Vagina (tissue), 2 donors: ENCODE measurements at regions not wholly inside any gene's neighbourhood (a gene's known extent, or its start where the extent isn't known, plus 50 kb on each side); places are given as distances from the start of the nearest gene placed in this dataset.

ENCODE experiments used
- DNase-seq, 2 donors: peaks; one replicate each; pipeline ENCODE4 v3.0.0-alpha.2; 2017; ENCODE audit errors: extremely low spot score in 2 of 2
- H3K27ac ChIP-seq: fragments of 200-600 bp; sonication (generic); one replicate; pipeline ENCODE4 v1.5.1; 2019
- H3K27me3 ChIP-seq: fragments of 200-600 bp; sonication (generic); one replicate; pipeline ENCODE4 v1.5.1; 2019
- H3K36me3 ChIP-seq, 2 donors: fragments of 200-600 bp; sonication (generic); one replicate each; pipeline ENCODE4 v1.5.1; 2017 to 2019
- H3K4me1 ChIP-seq: fragments of 200-600 bp; sonication (generic); one replicate; pipeline ENCODE4 v1.5.1; 2019
- H3K4me3 ChIP-seq, 2 donors: fragments of 200-600 bp; sonication (generic); 1 replicate in 1 of 2; 2 replicates in 1 of 2; pipeline ENCODE4 v1.5.1; 2016 to 2019
- H3K9me3 ChIP-seq: fragments of 200-600 bp; sonication (generic); one replicate; pipeline ENCODE4 v1.5.1; 2019
- POLR2A ChIP-seq, 2 donors: fragments of 450-650 bp; IDR thresholded peaks; one replicate each; pipeline ENCODE4 v1.6.1; 2017; ENCODE audit warnings: antibody characterized with exemption in 2 of 2, mild to moderate bottlenecking in 2 of 2, moderate library complexity in 2 of 2
- POLR2AphosphoS5 ChIP-seq, 2 donors: sonication (generic); formaldehyde crosslinking; IDR thresholded peaks; one replicate each; pipeline ENCODE4 v1.9.0; 2017; ENCODE audit warnings: antibody characterized with exemption in 2 of 2, mild to moderate bottlenecking in 2 of 2, low read depth in 1 of 2; ENCODE audit not compliant: insufficient read depth in 1 of 2
- intact Hi-C: fragments of 100-400 bp; cut with DNase I; formaldehyde crosslinking; loops from one replicate; pipeline ENCODE4 v1.15.1; 2023
- TF ChIP-seq, protein P1 (sequence below), 3 experiments: fragments of 450-650 bp in 2 of 3; fragments of 200-600 bp in 1 of 3; sonication (generic) in 1 of 3; IDR thresholded peaks; one replicate each; pipeline ENCODE4 v1.5.1; 2017 to 2019; ENCODE audit warnings: antibody characterized with exemption in 3 of 3, mild to moderate bottlenecking in 2 of 3, moderate library complexity in 2 of 3

DNA sequence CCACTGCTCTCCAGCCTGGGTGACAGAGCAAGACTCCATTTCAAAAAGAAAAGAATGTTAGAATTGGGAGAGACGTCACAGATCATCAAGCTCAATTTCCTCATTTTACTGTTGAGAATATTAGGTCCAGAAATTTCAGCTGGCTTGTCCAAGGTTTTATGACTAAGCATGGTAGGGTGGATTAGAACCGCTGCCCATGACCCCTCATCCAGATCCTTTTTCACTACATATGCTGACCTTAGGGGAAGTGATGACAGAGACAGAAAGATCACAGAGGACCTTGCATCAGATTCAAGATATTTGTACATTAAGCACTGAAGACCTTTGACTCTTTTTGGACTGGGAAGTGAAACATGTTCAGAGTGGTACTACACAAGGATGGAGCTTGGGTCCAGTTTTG, 134.5 kb downstream of the ADAMTS15 start:
- TF ChIP-seq, protein P1, sequence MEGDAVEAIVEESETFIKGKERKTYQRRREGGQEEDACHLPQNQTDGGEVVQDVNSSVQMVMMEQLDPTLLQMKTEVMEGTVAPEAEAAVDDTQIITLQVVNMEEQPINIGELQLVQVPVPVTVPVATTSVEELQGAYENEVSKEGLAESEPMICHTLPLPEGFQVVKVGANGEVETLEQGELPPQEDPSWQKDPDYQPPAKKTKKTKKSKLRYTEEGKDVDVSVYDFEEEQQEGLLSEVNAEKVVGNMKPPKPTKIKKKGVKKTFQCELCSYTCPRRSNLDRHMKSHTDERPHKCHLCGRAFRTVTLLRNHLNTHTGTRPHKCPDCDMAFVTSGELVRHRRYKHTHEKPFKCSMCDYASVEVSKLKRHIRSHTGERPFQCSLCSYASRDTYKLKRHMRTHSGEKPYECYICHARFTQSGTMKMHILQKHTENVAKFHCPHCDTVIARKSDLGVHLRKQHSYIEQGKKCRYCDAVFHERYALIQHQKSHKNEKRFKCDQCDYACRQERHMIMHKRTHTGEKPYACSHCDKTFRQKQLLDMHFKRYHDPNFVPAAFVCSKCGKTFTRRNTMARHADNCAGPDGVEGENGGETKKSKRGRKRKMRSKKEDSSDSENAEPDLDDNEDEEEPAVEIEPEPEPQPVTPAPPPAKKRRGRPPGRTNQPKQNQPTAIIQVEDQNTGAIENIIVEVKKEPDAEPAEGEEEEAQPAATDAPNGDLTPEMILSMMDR (IDR thresholded peaks at IDR 0.05) = no peak
- TF ChIP-seq POLR2A (IDR thresholded peaks at IDR 0.05) (no peak), POLR2AphosphoS5 (IDR thresholded peaks at IDR 0.05; ENCODE audit: insufficient read depth in 1 of 2, low read depth in 1 of 2) (no peak)
- H3K36me3 ChIP-seq = no peaks in the 10 kb centered on the region
- H3K27ac ChIP-seq = no peak overlapping the region
- no peak overlapping the region for H3K4me3 ChIP-seq
- no peaks in the 10 kb centered on the region for H3K9me3 ChIP-seq
- H3K27me3 ChIP-seq = no peaks in the 10 kb centered on the region
- intact Hi-C loops = no loop called here
- H3K4me1 ChIP-seq = peaks cover 20% of the 10 kb centered on the region
- DNase-seq = no peak

DNA sequence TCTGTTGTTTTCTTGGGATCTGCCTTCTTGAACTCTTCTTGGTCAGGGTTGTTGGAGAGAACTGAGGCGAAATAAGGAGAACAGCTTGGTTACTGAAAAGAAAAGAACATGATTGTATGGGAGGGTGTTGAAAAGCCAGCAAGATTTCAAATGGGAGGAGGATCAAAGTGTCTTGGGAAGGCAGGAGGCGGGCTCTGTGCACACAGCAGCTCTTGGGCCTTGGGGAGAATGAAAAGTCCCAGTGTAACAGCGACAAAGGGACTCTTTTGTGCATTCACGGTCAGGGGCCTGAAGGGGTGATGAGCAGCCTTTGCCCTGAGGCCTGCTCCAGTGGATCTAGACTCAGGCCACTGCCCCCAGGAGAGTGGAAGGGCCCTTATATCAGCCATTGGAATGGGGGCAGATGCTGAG, 135.4 kb downstream of the ADAMTS15 start:
- no peaks in the 10 kb centered on the region for H3K36me3 ChIP-seq
- H3K4me1 ChIP-seq = peaks cover 20% of the 10 kb centered on the region
- DNase-seq = no peak
- H3K27me3 ChIP-seq = no peaks in the 10 kb centered on the region
- TF ChIP-seq POLR2AphosphoS5 (IDR thresholded peaks at IDR 0.05; ENCODE audit: insufficient read depth in 1 of 2, low read depth in 1 of 2) (no peak), POLR2A (IDR thresholded peaks at IDR 0.05) (no peak)
- TF ChIP-seq, protein P1 (IDR thresholded peaks at IDR 0.05) = no peak
- intact Hi-C loops = no loop called here
- no peak overlapping the region for H3K4me3 ChIP-seq
- no peaks in the 10 kb centered on the region for H3K9me3 ChIP-seq
- no peak overlapping the region for H3K27ac ChIP-seq

DNA sequence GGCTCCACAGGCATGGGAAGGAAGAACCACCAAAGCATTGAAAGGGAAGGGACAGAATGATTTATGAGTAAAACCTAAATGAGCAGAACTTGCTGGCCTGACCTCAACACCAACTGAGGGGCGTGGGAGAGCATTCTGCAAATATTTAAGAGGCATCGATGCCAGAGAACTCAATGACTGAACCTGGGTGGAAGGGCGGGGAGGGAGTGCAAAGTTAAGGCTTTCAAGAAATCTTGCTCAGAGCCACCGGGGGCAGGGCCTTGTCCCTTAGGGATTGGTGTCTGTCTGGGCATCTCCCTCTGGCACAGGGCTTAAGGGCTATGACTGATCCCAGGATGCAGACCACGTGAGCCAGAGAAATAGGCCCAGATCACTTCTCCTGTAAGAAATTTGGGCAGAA, 137.1 kb downstream of the ADAMTS15 start:
- no peak overlapping the region for H3K27ac ChIP-seq
- TF ChIP-seq POLR2A (IDR thresholded peaks at IDR 0.05) (no peak), POLR2AphosphoS5 (IDR thresholded peaks at IDR 0.05; ENCODE audit: insufficient read depth in 1 of 2, low read depth in 1 of 2) (no peak)

DNA sequence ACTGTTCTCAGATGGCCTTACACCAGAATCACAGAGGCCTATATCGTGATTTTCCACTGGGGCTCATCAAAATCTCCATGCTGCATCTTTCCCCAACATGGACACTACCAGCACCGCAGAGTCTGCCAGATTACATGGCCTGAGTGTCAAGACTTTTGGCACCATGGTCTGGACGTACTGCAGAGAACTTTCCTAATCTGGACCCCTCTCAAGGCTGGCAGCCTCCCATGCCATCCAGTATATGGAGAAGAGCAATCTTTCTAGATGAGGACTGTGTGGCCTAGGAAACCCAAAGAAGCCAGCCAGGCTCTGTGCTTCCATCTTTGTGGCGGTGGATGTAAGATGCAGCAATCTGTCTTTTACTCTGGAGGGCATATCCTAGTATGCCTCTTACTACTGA, 139.2 kb downstream of the ADAMTS15 start:
- intact Hi-C loops = no loop called here
- TF ChIP-seq POLR2A (IDR thresholded peaks at IDR 0.05) (no peak), POLR2AphosphoS5 (IDR thresholded peaks at IDR 0.05; ENCODE audit: insufficient read depth in 1 of 2, low read depth in 1 of 2) (no peak)
- TF ChIP-seq, protein P1 (IDR thresholded peaks at IDR 0.05) = no peak
- no peak for DNase-seq

More for the DNA sequence above, 137.1 kb downstream of the ADAMTS15 start:
- no peak for DNase-seq
- Histone ChIP-seq H3K9me3 (no peaks in the 10 kb centered on the region), H3K36me3 (no peaks in the 10 kb centered on the region), H3K4me3 (no peak overlapping the region), H3K4me1 (peaks cover 18% of the 10 kb centered on the region), H3K27me3 (no peaks in the 10 kb centered on the region)
- intact Hi-C loops = no loop called here

DNA sequence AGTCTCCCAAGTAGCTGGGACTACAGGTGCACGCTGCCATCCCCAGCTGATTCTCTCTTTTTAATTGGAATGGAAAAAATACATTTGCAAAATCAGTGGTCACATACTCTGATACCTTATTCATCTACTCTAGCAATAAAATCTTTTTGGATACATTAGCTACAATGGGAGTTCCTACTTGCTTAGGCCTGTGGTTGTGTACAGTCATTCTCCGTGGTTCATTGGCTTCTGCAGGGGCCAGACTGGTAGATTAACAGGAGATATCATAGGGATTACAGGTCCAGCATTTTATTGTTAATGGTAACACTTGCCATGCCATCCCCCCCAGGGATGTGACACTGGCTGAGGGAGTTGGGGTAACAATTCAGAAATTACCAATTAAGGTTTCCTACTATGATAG, 140.0 kb downstream of the ADAMTS15 start:
- DNase-seq = no peak
- Histone ChIP-seq H3K27ac (no peak overlapping the region), H3K27me3 (no peaks in the 10 kb centered on the region), H3K4me1 (peaks cover 9% of the 10 kb centered on the region), H3K9me3 (no peaks in the 10 kb centered on the region), H3K4me3 (no peak overlapping the region), H3K36me3 (no peaks in the 10 kb centered on the region)
- TF ChIP-seq, protein P1 (IDR thresholded peaks at IDR 0.05) = no peak
- TF ChIP-seq POLR2AphosphoS5 (IDR thresholded peaks at IDR 0.05; ENCODE audit: insufficient read depth in 1 of 2, low read depth in 1 of 2) (no peak), POLR2A (IDR thresholded peaks at IDR 0.05) (no peak)
- intact Hi-C loops = no loop called here

More for the DNA sequence above, 139.2 kb downstream of the ADAMTS15 start:
- no peaks in the 10 kb centered on the region for H3K36me3 ChIP-seq
- H3K27me3 ChIP-seq = no peaks in the 10 kb centered on the region
- peaks cover 9% of the 10 kb centered on the region for H3K4me1 ChIP-seq
- no peak overlapping the region for H3K27ac ChIP-seq
- no peak overlapping the region for H3K4me3 ChIP-seq
- H3K9me3 ChIP-seq = no peaks in the 10 kb centered on the region
